SU-DHL-6 (cell line): ENCODE measurements at regions not wholly inside any gene's neighbourhood (a gene's known extent, or its start where the extent isn't known, plus 50 kb on each side); places are given as distances from the start of the nearest gene placed in this dataset.

Source experiments
- H2AFZ ChIP-seq: fragments of 200-600 bp; sonication (generic); 2 replicates; pipeline ENCODE4 v1.6.1; 2014; ENCODE audit warnings: low read depth, mild to moderate bottlenecking, moderate library complexity, mixed read lengths, antibody characterized with exemption, low read length; ENCODE audit not compliant: severe bottlenecking
- H3F3A ChIP-seq: fragments of 200-600 bp; shearing (Covaris generic); 2 replicates; pipeline ENCODE4 v1.6.0; 2016; ENCODE audit warnings: antibody characterized with exemption, mild to moderate bottlenecking; ENCODE audit not compliant: insufficient read depth
- H3K27ac ChIP-seq: fragments of 200-600 bp; sonication (generic); 2 replicates; pipeline ENCODE4 v1.5.1; 2016; ENCODE audit warnings: low read depth, mild to moderate bottlenecking, low read length, moderate library complexity, mixed read lengths
- H3K27me3 ChIP-seq: fragments of 200-600 bp; sonication (generic), shearing (Covaris generic); 2 replicates; pipeline ENCODE4 v1.6.0; 2014; ENCODE audit warnings: mild to moderate bottlenecking, low read length
- H3K36me3 ChIP-seq: fragments of 200-600 bp; sonication (generic); 2 replicates; pipeline ENCODE4 v1.6.1; 2014; ENCODE audit warnings: mild to moderate bottlenecking, low read length, mixed read lengths
- H3K4me2 ChIP-seq: fragments of 300-600, 200-600 bp; shearing (Covaris generic), sonication (generic); 2 replicates; pipeline ENCODE4 v1.6.0; 2014; ENCODE audit warnings: low read length, low read depth, mild to moderate bottlenecking; ENCODE audit not compliant: poor library complexity, severe bottlenecking
- H3K4me3 ChIP-seq: fragments of 200-600 bp; sonication (generic); 2 replicates; pipeline ENCODE4 v1.5.1; 2014; ENCODE audit warnings: antibody characterized with exemption, low read length, mild to moderate bottlenecking, mixed read lengths; ENCODE audit not compliant: insufficient read depth, poor library complexity, severe bottlenecking
- H3K79me2 ChIP-seq: fragments of 200-600 bp; sonication (generic); 2 replicates; pipeline ENCODE4 v1.6.1; 2014; ENCODE audit warnings: mild to moderate bottlenecking, low read length, moderate library complexity; ENCODE audit not compliant: insufficient read depth
- H3K9ac ChIP-seq: fragments of 200-600 bp; sonication (generic); 2 replicates; pipeline ENCODE4 v1.7.0; 2014; ENCODE audit warnings: mild to moderate bottlenecking, low read length
- H3K9me2 ChIP-seq: fragments of 200-600 bp; sonication (generic); replicated peaks from 2 replicates; pipeline ENCODE4 v1.6.1; 2014; ENCODE audit warnings: low read length; ENCODE audit not compliant: insufficient read depth
- H3K9me3 ChIP-seq: fragments of 200-600 bp; sonication (generic); 2 replicates; pipeline ENCODE4 v1.6.1; 2014; ENCODE audit warnings: low read length, mixed read lengths; ENCODE audit not compliant: insufficient read depth
- H4K20me1 ChIP-seq: fragments of 200-600 bp; sonication (generic); 2 replicates; pipeline ENCODE4 v1.6.1; 2014; ENCODE audit warnings: low read depth, mild to moderate bottlenecking, antibody characterized with exemption, low read length, moderate library complexity, mixed read lengths
- EZH2phosphoT487 ChIP-seq: fragments of 200-600 bp; sonication (generic), shearing (Covaris generic); conservative IDR thresholded peaks from 2 replicates; pipeline ENCODE4 v1.6.1; 2018; ENCODE audit warnings: mild to moderate bottlenecking, antibody characterized with exemption, low read length, moderate library complexity, mixed read lengths
- TF ChIP-seq, protein P1 (sequence below): fragments of 200-600 bp; sonication (generic); IDR thresholded peaks from one replicate; pipeline ENCODE4 v1.5.1; 2017; ENCODE audit warnings: antibody characterized with exemption, mild to moderate bottlenecking, low read length, moderate library complexity; ENCODE audit not compliant: insufficient read depth, poor library complexity, severe bottlenecking

DNA sequence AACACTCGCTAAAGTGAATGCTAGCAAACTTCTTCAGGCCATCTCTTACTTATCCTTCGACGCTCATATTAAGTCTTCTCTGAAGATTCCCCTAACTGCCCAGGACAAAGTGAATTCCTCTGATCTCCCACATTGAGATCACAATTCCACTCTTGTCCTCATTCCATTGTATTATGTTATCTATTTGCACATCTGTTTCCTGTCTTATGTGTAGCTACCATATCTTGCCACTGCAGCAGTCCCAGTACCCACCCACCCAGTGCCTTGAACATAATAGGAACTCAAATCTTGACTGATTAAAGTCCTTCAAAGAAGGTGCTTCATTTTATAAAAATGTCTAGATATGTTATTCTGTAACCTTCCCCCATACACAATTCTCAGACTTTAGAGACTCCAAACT lies 702.3 kb downstream of the DIAPH3 start:
- Histone ChIP-seq H3K9me2 (no peaks in the 10 kb centered on the region; the same call in 1 of the 2 replicates), H3F3A (no peaks in the 10 kb centered on the region), H3K4me3 (no peak overlapping the region), H3K79me2 (no peaks in the 10 kb centered on the region), H4K20me1 (no peaks in the 10 kb centered on the region), H3K27ac (no peak overlapping the region), H3K36me3 (no peaks in the 10 kb centered on the region), H3K9me3 (no peaks in the 10 kb centered on the region), H2AFZ (no peak overlapping the region), H3K9ac (no peak overlapping the region), H3K27me3 (no peaks in the 10 kb centered on the region), H3K4me2 (no peak overlapping the region)
- TF ChIP-seq EZH2phosphoT487: no peak
- TF ChIP-seq, protein P1, sequence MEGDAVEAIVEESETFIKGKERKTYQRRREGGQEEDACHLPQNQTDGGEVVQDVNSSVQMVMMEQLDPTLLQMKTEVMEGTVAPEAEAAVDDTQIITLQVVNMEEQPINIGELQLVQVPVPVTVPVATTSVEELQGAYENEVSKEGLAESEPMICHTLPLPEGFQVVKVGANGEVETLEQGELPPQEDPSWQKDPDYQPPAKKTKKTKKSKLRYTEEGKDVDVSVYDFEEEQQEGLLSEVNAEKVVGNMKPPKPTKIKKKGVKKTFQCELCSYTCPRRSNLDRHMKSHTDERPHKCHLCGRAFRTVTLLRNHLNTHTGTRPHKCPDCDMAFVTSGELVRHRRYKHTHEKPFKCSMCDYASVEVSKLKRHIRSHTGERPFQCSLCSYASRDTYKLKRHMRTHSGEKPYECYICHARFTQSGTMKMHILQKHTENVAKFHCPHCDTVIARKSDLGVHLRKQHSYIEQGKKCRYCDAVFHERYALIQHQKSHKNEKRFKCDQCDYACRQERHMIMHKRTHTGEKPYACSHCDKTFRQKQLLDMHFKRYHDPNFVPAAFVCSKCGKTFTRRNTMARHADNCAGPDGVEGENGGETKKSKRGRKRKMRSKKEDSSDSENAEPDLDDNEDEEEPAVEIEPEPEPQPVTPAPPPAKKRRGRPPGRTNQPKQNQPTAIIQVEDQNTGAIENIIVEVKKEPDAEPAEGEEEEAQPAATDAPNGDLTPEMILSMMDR: no peak

DNA sequence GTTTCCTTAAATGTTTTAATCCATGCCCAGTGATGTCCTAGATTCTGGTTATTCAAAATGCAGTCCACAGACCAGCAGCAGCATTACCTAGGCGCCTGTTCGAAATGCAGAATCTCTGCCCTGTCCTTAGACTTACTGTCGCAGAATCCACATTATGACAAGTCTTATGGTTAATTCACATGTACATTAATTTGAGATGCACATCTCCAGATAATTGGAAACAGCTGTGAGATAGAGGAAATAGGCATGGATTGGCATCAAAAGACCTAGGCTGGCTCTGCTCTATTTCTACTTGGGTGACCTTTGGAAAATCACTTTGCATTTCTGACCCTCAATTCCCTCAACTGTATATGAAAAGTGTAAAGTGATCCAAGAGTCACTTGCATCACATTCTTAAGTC lies 700.7 kb downstream of the DIAPH3 start:
- Histone ChIP-seq H3K9ac (no peak overlapping the region), H3K9me3 (no peaks in the 10 kb centered on the region), H3K4me2 (no peak overlapping the region), H2AFZ (no peak overlapping the region), H3K27ac (no peak overlapping the region), H4K20me1 (no peaks in the 10 kb centered on the region), H3F3A (no peaks in the 10 kb centered on the region), H3K9me2 (no peaks in the 10 kb centered on the region; the same call in 1 of the 2 replicates), H3K4me3 (no peak overlapping the region), H3K36me3 (no peaks in the 10 kb centered on the region), H3K79me2 (no peaks in the 10 kb centered on the region), H3K27me3 (no peaks in the 10 kb centered on the region)
- TF ChIP-seq, protein P1: no peak
- TF ChIP-seq EZH2phosphoT487: no peak

DNA sequence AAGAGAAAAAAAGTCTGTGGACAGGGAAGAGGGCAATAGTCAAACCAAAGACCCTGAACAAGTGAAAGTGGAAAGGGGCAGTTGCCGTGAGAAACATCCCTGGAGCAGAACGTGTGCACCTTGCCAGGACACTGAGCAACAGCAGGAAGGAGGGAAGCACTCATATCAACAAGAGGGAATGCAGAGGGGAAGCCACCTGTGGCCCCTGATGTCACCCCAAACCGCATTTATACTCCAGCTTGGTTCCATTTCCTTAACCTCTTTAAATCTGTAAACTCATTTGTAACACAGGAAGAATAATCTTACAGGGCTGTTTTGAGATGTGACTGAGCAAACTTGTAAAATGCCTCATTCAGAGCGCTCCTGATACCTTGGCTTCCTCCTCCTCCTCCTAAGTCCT lies 698.8 kb downstream of the DIAPH3 start:
- Histone ChIP-seq H3K27me3 (no peaks in the 10 kb centered on the region), H3K4me3 (no peak overlapping the region), H3K9me3 (no peaks in the 10 kb centered on the region; the same call in 1 of the 2 replicates), H3K9me2 (no peaks in the 10 kb centered on the region; the same call in 1 of the 2 replicates), H3K79me2 (no peaks in the 10 kb centered on the region), H3K27ac (no peak overlapping the region), H3F3A (no peaks in the 10 kb centered on the region), H3K36me3 (no peaks in the 10 kb centered on the region), H3K4me2 (no peak overlapping the region), H3K9ac (no peak overlapping the region), H4K20me1 (no peaks in the 10 kb centered on the region), H2AFZ (no peak overlapping the region)
- TF ChIP-seq, protein P1: no peak
- TF ChIP-seq EZH2phosphoT487: no peak
